GM18499 (cell line): ENCODE measurements at regions not wholly inside any gene's neighbourhood (a gene's known extent, or its start where the extent isn't known, plus 50 kb on each side); places are given as distances from the start of the nearest gene placed in this dataset.
"Not testable (repeated sequence)": the region's sequence is repeated elsewhere in the genome, so short reads cannot be mapped to it uniquely, and the experiment has no call there.

ENCODE experiments used
- ATAC-seq: cut with Tn5 transposase; IDR thresholded peaks from one replicate; pipeline ENCODE4 v1.9.1; 2021; ENCODE audit warnings: moderate number of reproducible peaks; ENCODE audit not compliant: insufficient read depth, unreplicated experiment

DNA sequence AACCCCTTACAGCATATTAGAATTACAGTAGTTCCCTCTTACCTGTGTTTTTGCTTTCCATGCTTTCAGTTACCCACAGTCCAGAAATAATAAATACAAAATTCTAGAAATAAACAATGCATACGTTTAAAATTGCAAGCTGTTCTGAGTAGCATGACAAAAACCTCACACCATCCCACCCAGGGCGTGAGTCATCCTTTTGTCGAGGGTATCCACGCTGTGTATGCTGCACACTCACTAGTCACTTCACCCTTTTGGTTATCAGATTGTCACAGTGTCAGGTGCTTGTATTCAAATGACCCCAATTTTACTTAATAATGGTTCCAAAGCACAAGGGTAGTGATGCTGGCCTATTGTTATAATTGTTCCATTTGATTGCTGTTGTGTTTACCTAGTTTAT, 72.5 kb upstream of the P3H2 start:
- no peak for ATAC-seq

- no peak for ATAC-seq
Measured at GRCh38 chr3:190192739-190193138, 72.0 kb upstream of the P3H2 start.

DNA sequence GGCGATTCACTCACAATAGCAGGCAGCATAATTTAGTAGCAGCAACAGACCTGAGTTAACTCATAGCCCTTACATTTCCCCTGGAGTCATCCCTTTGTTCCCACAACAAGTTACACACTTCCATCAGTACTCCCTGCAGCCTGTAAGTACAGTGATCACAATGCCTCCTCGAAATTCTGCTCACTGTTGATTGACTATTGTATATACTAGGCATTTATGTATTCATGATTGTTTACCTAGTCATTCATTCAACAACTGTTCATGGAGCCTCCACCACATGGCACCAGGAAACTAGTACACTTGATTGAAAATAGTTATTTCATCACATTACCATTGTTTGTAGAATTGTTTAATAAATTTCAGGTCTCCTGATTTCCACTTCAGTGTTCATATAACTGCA, 71.4 kb upstream of the P3H2 start:
- no peak for ATAC-seq

GRCh38 chr3:190188197-190188596, 67.5 kb upstream of the P3H2 start:
- ATAC-seq = no peak

DNA sequence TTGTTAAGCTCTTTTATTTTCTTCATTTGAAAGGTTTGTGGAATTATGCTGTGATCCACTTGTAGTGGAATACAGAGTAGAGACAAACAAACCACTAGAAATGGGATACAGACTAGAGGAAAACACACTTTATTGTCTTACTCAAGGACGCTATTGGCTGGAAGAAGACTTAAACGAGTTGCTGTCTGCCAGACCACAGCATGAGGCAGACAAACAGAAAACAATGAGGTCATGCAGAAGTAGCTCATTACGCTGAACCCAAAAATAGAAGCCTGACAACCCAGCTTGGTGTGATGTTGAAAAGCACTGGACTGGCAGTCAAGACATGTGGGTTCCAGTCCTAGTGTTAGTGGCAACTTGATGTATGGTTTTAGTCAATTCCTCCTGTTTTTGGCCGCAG, 62.4 kb upstream of the P3H2 start:
- ATAC-seq = no peak

DNA sequence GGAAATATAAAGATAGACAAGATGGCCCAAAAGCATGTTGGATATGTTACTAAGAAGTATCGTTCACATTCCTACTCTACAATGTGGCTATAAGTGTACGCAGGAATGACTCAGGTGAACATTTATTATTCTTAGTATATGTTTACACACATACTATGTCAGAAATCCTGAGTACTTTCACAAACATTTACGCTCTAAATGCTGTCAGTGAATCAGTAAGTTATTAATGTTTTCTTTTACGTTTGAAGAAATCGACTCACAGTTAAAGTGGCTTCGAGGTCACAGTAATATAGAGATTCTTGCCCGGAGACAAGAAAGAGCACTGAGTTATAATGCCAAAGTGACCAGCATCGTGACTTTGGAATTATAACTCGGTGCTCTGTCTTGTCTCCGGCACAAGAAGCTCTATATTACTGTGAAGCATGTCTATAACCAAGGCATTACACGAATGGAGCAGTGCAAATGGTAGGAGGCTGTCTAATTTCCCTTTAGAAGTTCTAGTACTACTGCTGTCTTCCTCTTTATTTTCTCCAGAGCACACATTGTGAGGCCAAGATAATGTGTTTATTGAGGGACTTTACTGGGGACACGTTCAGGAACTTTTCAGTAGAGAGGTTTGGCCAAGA, 61.8 kb upstream of the P3H2 start:
- no peak for ATAC-seq

DNA sequence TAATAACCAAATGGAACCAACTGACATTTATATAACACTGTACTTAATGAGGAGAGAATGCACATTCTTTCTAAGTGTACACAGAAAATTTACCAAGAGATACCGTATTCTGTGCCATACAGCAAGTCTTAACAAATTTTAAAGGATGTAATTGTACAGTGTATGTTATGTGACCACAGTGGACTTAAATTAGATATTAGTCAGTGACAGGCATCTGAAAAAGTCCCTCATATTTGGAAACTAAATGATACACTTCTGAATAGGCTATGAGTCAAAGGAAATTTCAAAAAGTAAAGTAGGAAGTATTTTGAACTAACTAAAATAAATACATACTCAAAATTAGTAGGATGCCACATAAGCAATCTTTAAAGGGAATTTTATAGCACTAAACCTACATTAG, 59.6 kb upstream of the P3H2 start:
- no peak for ATAC-seq

DNA sequence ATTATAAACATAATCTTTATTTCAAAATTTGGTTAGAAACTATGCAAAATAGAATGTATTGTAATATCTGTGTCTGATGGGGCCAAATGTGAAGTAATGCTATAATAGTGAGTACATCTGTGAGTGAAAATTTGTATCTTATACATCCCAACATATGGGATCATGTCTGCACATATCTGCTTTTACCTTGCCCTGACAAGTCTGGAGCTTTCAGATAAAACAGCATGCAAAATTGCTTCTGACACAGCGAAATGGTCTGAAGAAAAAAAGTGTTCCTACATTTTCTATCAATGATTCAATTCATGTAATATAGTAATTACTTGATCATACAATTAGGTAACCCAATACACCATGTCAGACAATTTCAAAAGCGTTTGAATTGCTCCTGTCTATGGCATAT, 58.1 kb upstream of the P3H2 start:
- ATAC-seq = no peak

DNA sequence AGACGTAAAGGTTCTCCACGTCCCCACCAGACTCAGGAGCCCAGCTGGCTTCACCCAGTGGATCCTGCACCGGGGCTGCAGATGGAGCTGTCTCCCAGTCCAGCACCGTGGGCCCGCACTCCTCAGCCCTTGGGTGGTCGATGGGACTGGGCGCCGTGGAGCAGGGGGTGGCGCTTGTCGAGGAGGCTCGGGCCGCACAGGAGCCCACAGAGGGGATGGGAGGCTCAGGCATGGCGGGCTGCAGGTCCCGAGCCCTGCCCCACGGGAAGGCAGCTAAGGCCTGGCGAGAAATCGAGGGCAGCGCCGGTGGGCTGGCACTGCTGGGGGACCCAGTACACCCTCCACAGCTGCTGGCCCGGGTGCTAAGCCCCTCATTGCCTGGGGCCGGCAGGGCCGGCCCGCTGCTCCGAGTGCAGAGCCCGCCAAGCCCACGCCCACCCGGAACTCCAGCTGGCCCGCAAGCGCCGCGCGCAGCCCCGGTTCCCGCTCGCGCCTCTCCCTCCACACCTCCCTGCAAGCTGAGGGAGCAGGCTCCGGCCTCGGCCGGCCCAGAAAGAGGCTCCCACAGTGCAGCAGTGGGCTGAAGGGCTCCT, 56.3 kb upstream of the P3H2 start:
- ATAC-seq = not testable (repeated sequence)

DNA sequence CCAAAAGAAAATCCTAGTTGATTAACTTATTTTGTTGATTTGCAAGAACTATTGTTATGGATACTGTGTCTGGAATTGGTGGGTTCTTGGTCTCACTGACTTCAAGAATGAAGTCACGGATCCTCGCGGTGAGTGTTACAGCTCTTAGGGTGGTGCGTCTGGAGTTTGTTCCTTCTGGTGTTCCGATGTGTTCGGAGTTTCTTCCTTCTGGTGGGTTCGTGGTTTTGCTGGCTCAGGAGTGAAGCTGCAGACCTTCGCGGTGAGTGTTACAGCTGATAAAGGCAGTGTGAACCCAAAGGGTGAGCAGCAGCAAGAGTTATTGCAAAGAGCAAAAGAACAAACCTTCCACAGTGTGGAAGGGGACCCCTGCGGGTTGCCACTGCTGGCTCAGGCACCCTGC, 55.4 kb upstream of the P3H2 start:
- not testable (repeated sequence) for ATAC-seq

DNA sequence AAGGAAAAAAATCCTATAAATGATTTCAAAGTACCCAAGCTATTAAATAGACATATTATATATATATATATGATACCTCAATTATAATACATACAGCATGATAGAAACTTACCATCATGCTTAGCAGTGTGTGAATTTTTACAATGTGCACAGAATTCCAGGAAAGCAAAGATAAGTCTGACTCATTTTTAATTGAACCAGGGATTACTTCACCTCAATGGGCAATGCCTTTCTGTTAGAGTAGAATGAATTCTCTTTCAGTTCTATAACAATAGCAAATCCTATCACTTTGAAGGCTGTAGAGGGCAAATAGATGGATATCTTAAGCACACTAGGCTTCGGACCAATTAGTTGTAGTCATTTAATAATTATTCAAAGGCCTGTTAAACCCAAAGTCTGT, 54.8 kb upstream of the P3H2 start:
- ATAC-seq = no peak

- ATAC-seq = no peak
Measured at GRCh38 chr3:190174471-190174870, 53.8 kb upstream of the P3H2 start.

DNA sequence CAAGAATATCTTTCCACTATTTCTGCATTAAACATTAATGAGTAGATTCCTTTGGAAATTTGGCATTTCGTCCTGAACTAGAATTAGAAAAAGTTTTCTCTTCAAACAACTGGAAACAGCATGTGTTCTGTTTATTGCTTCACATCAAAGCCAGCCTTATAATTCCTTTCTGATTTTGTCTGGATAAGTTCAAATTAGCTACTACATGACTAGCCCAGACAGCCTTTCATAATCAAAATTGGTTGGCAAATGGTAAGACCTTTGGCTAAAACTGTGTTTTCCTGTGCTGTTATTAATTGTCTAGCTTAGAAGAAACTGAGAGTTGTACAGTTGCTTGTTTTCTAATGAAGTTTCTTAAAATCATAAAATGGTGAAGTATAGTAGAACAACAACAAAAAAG, 52.7 kb upstream of the P3H2 start:
- ATAC-seq = no peak

- ATAC-seq = no peak
Measured at GRCh38 chr3:190172751-190173150, 52.1 kb upstream of the P3H2 start.
